IPS-15b (cell line): ENCODE measurements at regions not wholly inside any gene's neighbourhood (a gene's known extent, or its start where the extent isn't known, plus 50 kb on each side); places are given as distances from the start of the nearest gene placed in this dataset.
"Not testable (repeated sequence)": the region's sequence is repeated elsewhere in the genome, so short reads cannot be mapped to it uniquely, and the experiment has no call there.

Experiments used
- H3K27me3 ChIP-seq: one replicate; pipeline ENCODE4 v1.6.1; 2013; ENCODE audit warnings: low read length; ENCODE audit not compliant: control insufficient read depth, insufficient read depth
- H3K36me3 ChIP-seq: one replicate; pipeline ENCODE4 v1.6.1; 2013; ENCODE audit warnings: low read length; ENCODE audit not compliant: control insufficient read depth, insufficient read depth
- H3K4me1 ChIP-seq: one replicate; pipeline ENCODE4 v1.6.1; 2013; ENCODE audit warnings: mild to moderate bottlenecking, low read length; ENCODE audit not compliant: control insufficient read depth, insufficient read depth
- H3K4me3 ChIP-seq: one replicate; pipeline ENCODE4 v1.5.1; 2013; ENCODE audit warnings: low read depth, low read length
- H3K9ac ChIP-seq: one replicate; pipeline ENCODE4 v1.6.1; 2013; ENCODE audit warnings: low read depth, mild to moderate bottlenecking, low read length
- H3K9me3 ChIP-seq: one replicate; pipeline ENCODE4 v1.6.1; 2013; ENCODE audit warnings: mild to moderate bottlenecking, low read length; ENCODE audit not compliant: control insufficient read depth, insufficient read depth

- no peaks in the 10 kb centered on the region for H3K36me3 ChIP-seq
These were observed 316.6 kb upstream of the NCKAP5 start for GRCh38 chr2:133884739-133885381.

GRCh38 chr2:133885847-133886246 is 317.6 kb upstream of the NCKAP5 start:
- no peaks in the 10 kb centered on the region for H3K27me3 ChIP-seq
- H3K9ac ChIP-seq, result no peak overlapping the region
- no peaks in the 10 kb centered on the region for H3K36me3 ChIP-seq
- H3K4me1 ChIP-seq, result peaks cover 4% of the 10 kb centered on the region
- H3K4me3 ChIP-seq, result no peak overlapping the region
- no peaks in the 10 kb centered on the region for H3K9me3 ChIP-seq

More at GRCh38 chr2:133884739-133885381, 316.6 kb upstream of the NCKAP5 start:
- H3K4me3 ChIP-seq, result no peak overlapping the region
- H3K9ac ChIP-seq, result no peak overlapping the region
- H3K27me3 ChIP-seq, result no peaks in the 10 kb centered on the region
- H3K4me1 ChIP-seq, result peaks cover 4% of the 10 kb centered on the region
- H3K9me3 ChIP-seq, result no peaks in the 10 kb centered on the region

GRCh38 chr2:133886735-133887675 is 318.7 kb upstream of the NCKAP5 start:
- no peaks in the 10 kb centered on the region for H3K9me3 ChIP-seq
- peaks cover 4% of the 10 kb centered on the region for H3K4me1 ChIP-seq
- H3K27me3 ChIP-seq, result no peaks in the 10 kb centered on the region
- no peaks in the 10 kb centered on the region for H3K36me3 ChIP-seq
- H3K9ac ChIP-seq, result no peak overlapping the region
- H3K4me3 ChIP-seq, result no peak overlapping the region

- Histone ChIP-seq H3K9ac (no peak overlapping the region), H3K4me3 (no peak overlapping the region), H3K36me3 (no peaks in the 10 kb centered on the region), H3K9me3 (no peaks in the 10 kb centered on the region), H3K4me1 (peaks cover 4% of the 10 kb centered on the region), H3K27me3 (no peaks in the 10 kb centered on the region)
These were observed 319.4 kb upstream of the NCKAP5 start for GRCh38 chr2:133887676-133888040.

DNA sequence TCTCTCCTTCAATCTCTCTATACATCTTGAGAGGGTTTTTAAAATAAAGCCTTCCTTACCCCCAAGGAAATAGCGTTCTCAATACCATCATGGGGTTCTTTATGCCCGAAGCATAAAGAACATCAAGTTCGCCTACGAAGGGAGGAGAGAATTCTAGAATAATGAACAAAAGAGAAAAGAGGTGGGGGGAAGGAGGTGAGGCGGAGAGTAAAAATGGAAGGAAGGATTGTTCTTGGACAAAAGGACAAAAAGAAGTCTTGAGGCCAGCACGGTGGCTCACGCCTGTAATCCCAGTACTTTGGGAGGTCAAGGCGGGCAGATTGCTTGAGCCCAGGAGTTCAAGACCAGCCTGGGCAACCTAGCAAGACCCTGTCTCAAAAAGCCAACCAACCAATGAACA is 319.8 kb upstream of the NCKAP5 start:
- Histone ChIP-seq H3K36me3 (no peaks in the 10 kb centered on the region), H3K4me1 (peaks cover 4% of the 10 kb centered on the region), H3K9me3 (no peaks in the 10 kb centered on the region), H3K27me3 (no peaks in the 10 kb centered on the region), H3K9ac (no peak overlapping the region), H3K4me3 (no peak overlapping the region)

DNA sequence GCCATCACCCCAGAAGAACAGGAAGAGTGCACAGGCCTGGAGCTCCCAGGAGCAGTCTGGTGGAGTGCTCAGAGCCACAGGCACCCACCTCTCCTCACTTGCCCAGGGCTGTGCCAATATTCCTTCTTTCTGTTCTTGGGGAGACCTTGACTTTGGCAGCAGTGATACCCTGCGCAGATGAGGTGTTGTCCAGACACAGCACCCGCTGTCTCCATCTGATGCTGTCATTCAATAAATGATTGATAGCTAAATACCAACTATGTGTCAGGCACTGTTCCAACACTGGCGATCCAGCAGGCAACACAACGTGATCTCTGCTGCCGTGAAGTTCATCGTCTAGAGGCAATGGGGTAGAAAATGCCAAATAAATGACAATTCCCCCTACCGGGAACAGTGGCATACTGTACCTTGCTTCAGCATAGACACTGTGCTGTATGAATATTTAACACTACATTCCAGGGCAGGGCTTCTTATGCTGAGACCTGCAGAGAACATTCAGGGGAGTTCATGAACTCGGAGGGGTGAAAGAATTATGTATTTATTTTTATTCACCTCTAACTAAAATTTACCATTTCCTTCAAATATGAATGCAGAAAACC is 320.5 kb upstream of the NCKAP5 start:
- H3K9ac ChIP-seq, result no peak overlapping the region
- H3K36me3 ChIP-seq, result no peaks in the 10 kb centered on the region
- H3K27me3 ChIP-seq, result no peaks in the 10 kb centered on the region
- peaks cover 4% of the 10 kb centered on the region for H3K4me1 ChIP-seq
- H3K9me3 ChIP-seq, result no peaks in the 10 kb centered on the region
- H3K4me3 ChIP-seq, result no peak overlapping the region

GRCh38 chr2:133892352-133892913 is 324.2 kb upstream of the NCKAP5 start:
- H3K4me3 ChIP-seq, result no peak overlapping the region
- no peak overlapping the region for H3K9ac ChIP-seq
- no peaks in the 10 kb centered on the region for H3K4me1 ChIP-seq
- H3K36me3 ChIP-seq, result no peaks in the 10 kb centered on the region
- no peaks in the 10 kb centered on the region for H3K27me3 ChIP-seq
- H3K9me3 ChIP-seq, result no peaks in the 10 kb centered on the region

- no peaks in the 10 kb centered on the region for H3K36me3 ChIP-seq
- H3K4me1 ChIP-seq, result no peaks in the 10 kb centered on the region
- no peaks in the 10 kb centered on the region for H3K9me3 ChIP-seq
- H3K27me3 ChIP-seq, result no peaks in the 10 kb centered on the region
- no peak overlapping the region for H3K9ac ChIP-seq
- no peak overlapping the region for H3K4me3 ChIP-seq
These were observed 326.2 kb upstream of the NCKAP5 start for GRCh38 chr2:133894429-133894828.

GRCh38 chr2:133897838-133898237 is 329.6 kb upstream of the NCKAP5 start:
- not testable (repeated sequence) for H3K27me3 ChIP-seq, H3K9ac ChIP-seq, H3K36me3 ChIP-seq, H3K9me3 ChIP-seq, H3K4me1 ChIP-seq, H3K4me3 ChIP-seq

- H3K4me3 ChIP-seq, result no peak overlapping the region
- H3K36me3 ChIP-seq, result no peaks in the 10 kb centered on the region
- H3K9ac ChIP-seq, result no peak overlapping the region
- no peaks in the 10 kb centered on the region for H3K9me3 ChIP-seq
- H3K4me1 ChIP-seq, result no peaks in the 10 kb centered on the region
- H3K27me3 ChIP-seq, result no peaks in the 10 kb centered on the region
These were observed 332.6 kb upstream of the NCKAP5 start for GRCh38 chr2:133900909-133901308.

- Histone ChIP-seq H3K27me3 (no peaks in the 10 kb centered on the region), H3K9me3 (no peaks in the 10 kb centered on the region), H3K4me3 (no peak overlapping the region), H3K9ac (no peak overlapping the region), H3K4me1 (no peaks in the 10 kb centered on the region), H3K36me3 (no peaks in the 10 kb centered on the region)
These were observed 338.1 kb upstream of the NCKAP5 start for GRCh38 chr2:133906396-133906795.
